HCT116 (cell line): ENCODE measurements at regions not wholly inside any gene's neighbourhood (a gene's known extent, or its start where the extent isn't known, plus 50 kb on each side); places are given as distances from the start of the nearest gene placed in this dataset.

Experiments
- ATAC-seq: fragments of 200-7000 bp; cut with Tn5 transposase; 2 replicates; pipeline ENCODE4 v1.9.1; 2020; ENCODE audit warnings: mild to moderate bottlenecking, moderate library complexity
- BruUV-seq: library from RNA; stranded (reverse); fragments of 400-500 nt; replicated peaks from 2 replicates; lab custom pipeline; 2021; lab: Mats Ljungman, UMichigan
- CTCF ChIA-PET: fragments of 300-600 bp; sonication (Branson Sonifier 250); formaldehyde crosslinking; loops from one replicate; lab custom pipeline; 2021; ENCODE audit warnings: antibody characterized with exemption; lab: Charles Lee
- POLR2A ChIA-PET: fragments of 300-600, 350-600 bp; sonication (Branson Sonifier 250); formaldehyde crosslinking; loops from one replicate; lab custom pipeline; 2021; ENCODE audit warnings: antibody characterized with exemption; lab: Charles Lee
- RAD21 ChIA-PET, 2 experiments: fragments of 300-600 bp; sonication (Branson Sonifier 250); formaldehyde crosslinking; loops; one replicate each; lab custom pipeline; 2023; ENCODE audit warnings: low total read pairs in 2 of 2; ENCODE audit not compliant: uncharacterized antibody in 2 of 2, unreplicated experiment in 2 of 2, low non-redundant PET in 1 of 2; lab: Charles Lee
- DNase-seq: peaks from one replicate; pipeline ENCODE4 v3.0.0-alpha.2; 2010; ENCODE audit warnings: low read depth, low spot score
- H2AFZ ChIP-seq: fragments of 200-600 bp; shearing (Covaris generic), sonication (generic); 2 replicates; pipeline ENCODE4 v1.6.1; 2017; ENCODE audit warnings: low read depth, mixed run types, mixed read lengths, antibody characterized with exemption, low read length; ENCODE audit not compliant: poor library complexity, severe bottlenecking
- H3K27ac ChIP-seq: 2 replicates; pipeline ENCODE4 v1.5.1; 2012; ENCODE audit warnings: low read depth, low read length
- H3K27me3 ChIP-seq: fragments of 200-600 bp; sonication (generic); 2 replicates; pipeline ENCODE4 v1.6.1; 2016; ENCODE audit warnings: mixed run types, low read length, mixed read lengths; ENCODE audit not compliant: insufficient read depth
- H3K36me3 ChIP-seq, 2 experiments: fragments of 200-500 bp in 1 of 2; fragments of 200-600 bp in 1 of 2; sonication (Bioruptor generic) in 1 of 2; sonication (generic) in 1 of 2; 2 replicates each; pipeline versions ENCODE4 v1.5.1 to v1.6.1; 2014 to 2016; ENCODE audit warnings: low read length in 2 of 2, inconsistent platforms in 1 of 2, mixed read lengths in 1 of 2, mixed run types in 1 of 2; ENCODE audit not compliant: insufficient read depth in 2 of 2, control insufficient read depth in 1 of 2
- H3K4me1 ChIP-seq, 2 experiments: fragments of 200-600 bp in 1 of 2; sonication (generic) in 1 of 2; 2 replicates each; pipeline versions ENCODE4 v1.5.1 to v1.6.1; 2012 to 2017; ENCODE audit warnings: low read length in 2 of 2, inconsistent platforms in 1 of 2, mild to moderate bottlenecking in 1 of 2, mixed read lengths in 1 of 2, mixed run types in 1 of 2, moderate library complexity in 1 of 2; ENCODE audit not compliant: insufficient read depth in 2 of 2, control insufficient read depth in 1 of 2
- H3K4me2 ChIP-seq: fragments of 200-600 bp; sonication (generic); 2 replicates; pipeline ENCODE4 v1.6.1; 2017; ENCODE audit warnings: mixed run types, low read length, mixed read lengths
- H3K4me3 ChIP-seq, 2 experiments: fragments of 200-600 bp in 1 of 2; sonication (generic) in 1 of 2; replicated peaks in 1 of 2; 2 replicates each; pipeline ENCODE4 v1.5.1; 2011 to 2016; ENCODE audit warnings: low read length in 2 of 2, control low read depth in 1 of 2, low read depth in 1 of 2, mild to moderate bottlenecking in 1 of 2, mixed read lengths in 1 of 2, mixed run types in 1 of 2
- H3K79me2 ChIP-seq: fragments of 200-600 bp; sonication (generic); 2 replicates; pipeline ENCODE4 v1.6.1; 2017; ENCODE audit warnings: mild to moderate bottlenecking, mixed run types, low read length, moderate library complexity, mixed read lengths; ENCODE audit not compliant: insufficient read depth
- H3K9ac ChIP-seq: fragments of 200-600 bp; sonication (generic); 2 replicates; pipeline ENCODE4 v1.6.1; 2016; ENCODE audit warnings: low read length, mixed read lengths
- H3K9me2 ChIP-seq: fragments of 200-600 bp; sonication (generic), shearing (Covaris generic); 2 replicates; pipeline ENCODE4 v1.6.1; 2017; ENCODE audit warnings: mixed run types, mild to moderate bottlenecking, moderate library complexity; ENCODE audit not compliant: insufficient read depth
- H3K9me3 ChIP-seq, 2 experiments: fragments of 200-500 bp in 1 of 2; fragments of 200-600 bp in 1 of 2; sonication (Bioruptor generic) in 1 of 2; sonication (generic) in 1 of 2; 2 replicates each; pipeline ENCODE4 v1.6.1; 2014 to 2017; ENCODE audit warnings: low read length in 2 of 2, mixed read lengths in 2 of 2, inconsistent platforms in 1 of 2, low read depth in 1 of 2, mild to moderate bottlenecking in 1 of 2, mixed run types in 1 of 2, moderate library complexity in 1 of 2; ENCODE audit not compliant: control insufficient read depth in 1 of 2, insufficient read depth in 1 of 2
- H4K20me1 ChIP-seq: fragments of 200-600 bp; sonication (generic), shearing (Covaris generic); 2 replicates; pipeline ENCODE4 v1.6.1; 2017; ENCODE audit warnings: mixed run types, mild to moderate bottlenecking, moderate library complexity; ENCODE audit not compliant: insufficient read depth
- ATF3 ChIP-seq: IDR thresholded peaks from 2 replicates; pipeline ENCODE4 v1.6.1; 2012
- ELF1 ChIP-seq: IDR thresholded peaks from 2 replicates; pipeline ENCODE4 v1.6.1; 2012; ENCODE audit warnings: low read depth, borderline replicate concordance
- EZH2phosphoT487 ChIP-seq: fragments of 200-600 bp; IDR thresholded peaks from 2 replicates; pipeline ENCODE4 v1.6.1; 2018; ENCODE audit warnings: antibody characterized with exemption, borderline replicate concordance
- JUND ChIP-seq: IDR thresholded peaks from 2 replicates; pipeline ENCODE4 v1.6.1; 2012
- POLR2AphosphoS5 ChIP-seq: IDR thresholded peaks from 2 replicates; pipeline ENCODE4 v1.6.1; 2011; ENCODE audit warnings: mild to moderate bottlenecking, low read depth, low read length, moderate library complexity
- REST ChIP-seq: IDR thresholded peaks from 2 replicates; pipeline ENCODE4 v1.6.1; 2012; ENCODE audit warnings: low read depth
- SIN3A ChIP-seq: IDR thresholded peaks from 2 replicates; pipeline ENCODE4 v1.6.1; 2012; ENCODE audit warnings: low read depth
- SP1 ChIP-seq: IDR thresholded peaks from 2 replicates; pipeline ENCODE4 v1.6.1; 2012; ENCODE audit warnings: low read depth
- YY1 ChIP-seq: IDR thresholded peaks from 2 replicates; pipeline ENCODE4 v1.6.1; 2011; ENCODE audit warnings: low read length, low read depth, moderate library complexity, mild to moderate bottlenecking; ENCODE audit not compliant: insufficient replicate concordance; ENCODE audit errors: extremely low read depth
- ZNF274 ChIP-seq: fragments of 200-500 bp; sonication (Bioruptor generic); IDR thresholded peaks from 2 replicates; pipeline ENCODE4 v1.6.1; 2014; ENCODE audit warnings: mild to moderate bottlenecking, low read depth, low read length, inconsistent platforms
- intact Hi-C: fragments of 100-400 bp; cut with micrococcal nuclease; formaldehyde crosslinking; loops from 2 replicates; pipeline ENCODE4 v1.10.0; 2022
- TF ChIP-seq, protein P1 (sequence below): IDR thresholded peaks from 2 replicates; pipeline ENCODE4 v1.6.1; 2011; ENCODE audit warnings: mild to moderate bottlenecking, low read length, moderate library complexity; ENCODE audit not compliant: insufficient replicate concordance; ENCODE audit errors: extremely low read depth
- TF ChIP-seq, protein P2 (sequence below), 3 experiments: fragments of 200-600 bp in 1 of 3; sonication (generic) in 1 of 3; IDR thresholded peaks in 2 of 3; conservative IDR thresholded peaks in 1 of 3; 2 replicates each; pipeline ENCODE4 v1.5.1; 2012 to 2017; ENCODE audit warnings: low read depth in 2 of 3, low read length in 2 of 3, antibody characterized with exemption in 1 of 3, borderline replicate concordance in 1 of 3, control low read depth in 1 of 3, mild to moderate bottlenecking in 1 of 3, mixed read lengths in 1 of 3, mixed run types in 1 of 3, moderate library complexity in 1 of 3; ENCODE audit not compliant: insufficient read depth in 1 of 3

GRCh38 chr1:25126562-25126961 is 105.7 kb downstream of the SYF2 start:
- intact Hi-C loops: no loop called here
- no peak for ATAC-seq
- no peak for DNase-seq
- TF ChIP-seq ATF3: no peak
- TF ChIP-seq, protein P1, sequence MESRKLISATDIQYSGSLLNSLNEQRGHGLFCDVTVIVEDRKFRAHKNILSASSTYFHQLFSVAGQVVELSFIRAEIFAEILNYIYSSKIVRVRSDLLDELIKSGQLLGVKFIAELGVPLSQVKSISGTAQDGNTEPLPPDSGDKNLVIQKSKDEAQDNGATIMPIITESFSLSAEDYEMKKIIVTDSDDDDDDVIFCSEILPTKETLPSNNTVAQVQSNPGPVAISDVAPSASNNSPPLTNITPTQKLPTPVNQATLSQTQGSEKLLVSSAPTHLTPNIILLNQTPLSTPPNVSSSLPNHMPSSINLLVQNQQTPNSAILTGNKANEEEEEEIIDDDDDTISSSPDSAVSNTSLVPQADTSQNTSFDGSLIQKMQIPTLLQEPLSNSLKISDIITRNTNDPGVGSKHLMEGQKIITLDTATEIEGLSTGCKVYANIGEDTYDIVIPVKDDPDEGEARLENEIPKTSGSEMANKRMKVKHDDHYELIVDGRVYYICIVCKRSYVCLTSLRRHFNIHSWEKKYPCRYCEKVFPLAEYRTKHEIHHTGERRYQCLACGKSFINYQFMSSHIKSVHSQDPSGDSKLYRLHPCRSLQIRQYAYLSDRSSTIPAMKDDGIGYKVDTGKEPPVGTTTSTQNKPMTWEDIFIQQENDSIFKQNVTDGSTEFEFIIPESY: no peak
- TF ChIP-seq SIN3A: no peak
- TF ChIP-seq SP1: no peak
- no peak for TF ChIP-seq ELF1
- TF ChIP-seq POLR2AphosphoS5: no peak
- TF ChIP-seq EZH2phosphoT487: no peak
- TF ChIP-seq YY1: no peak
- no peak overlapping the region for H2AFZ ChIP-seq
- CTCF ChIA-PET: no interaction called here
- no TSS peak for BruUV-seq
- H3K27me3 ChIP-seq: no peaks in the 10 kb centered on the region
- no peaks in the 10 kb centered on the region for H3K36me3 ChIP-seq
- H3K27ac ChIP-seq: no peak overlapping the region
- H3K79me2 ChIP-seq: no peaks in the 10 kb centered on the region
- peaks cover 0 to 4% of the 10 kb centered on the region in 2 experiments; a peak in 1 of 4 replicates for H3K4me1 ChIP-seq
- no peaks in the 10 kb centered on the region for H4K20me1 ChIP-seq
- POLR2A ChIA-PET: no interaction called here
- H3K9ac ChIP-seq: no peak overlapping the region
- H3K4me2 ChIP-seq: no peak overlapping the region
- no peaks in the 10 kb centered on the region for H3K9me2 ChIP-seq
- RAD21 ChIA-PET: no interaction called here
- no peaks in the 10 kb centered on the region for H3K9me3 ChIP-seq
- H3K4me3 ChIP-seq: no peak overlapping the region

GRCh38 chr1:25123551-25123950 is 108.8 kb downstream of the SYF2 start:
- BruUV-seq: no TSS peak
- H3K9me2 ChIP-seq: no peaks in the 10 kb centered on the region
- no peak for ATAC-seq
- RAD21 ChIA-PET: no interaction called here
- DNase-seq: no peak
- peaks cover 0 to 4% of the 10 kb centered on the region in 2 experiments; a peak in 1 of 4 replicates for H3K4me1 ChIP-seq
- POLR2A ChIA-PET: no interaction called here
- no peak overlapping the region for H2AFZ ChIP-seq
- no peaks in the 10 kb centered on the region for H3K9me3 ChIP-seq
- H3K79me2 ChIP-seq: no peaks in the 10 kb centered on the region
- H4K20me1 ChIP-seq: no peaks in the 10 kb centered on the region
- no peaks in the 10 kb centered on the region for H3K27me3 ChIP-seq
- CTCF ChIA-PET: no interaction called here
- H3K27ac ChIP-seq: no peak overlapping the region
- no peaks in the 10 kb centered on the region for H3K36me3 ChIP-seq
- no peak overlapping the region for H3K9ac ChIP-seq
- no peak overlapping the region for H3K4me3 ChIP-seq
- no peak overlapping the region for H3K4me2 ChIP-seq
- intact Hi-C loops: no loop called here
- no peak for TF ChIP-seq ZNF274
- no peak for TF ChIP-seq POLR2AphosphoS5
- no peak for TF ChIP-seq EZH2phosphoT487
- no peak for TF ChIP-seq REST
- TF ChIP-seq ELF1: no peak
- no peak for TF ChIP-seq JUND
- TF ChIP-seq, protein P2, sequence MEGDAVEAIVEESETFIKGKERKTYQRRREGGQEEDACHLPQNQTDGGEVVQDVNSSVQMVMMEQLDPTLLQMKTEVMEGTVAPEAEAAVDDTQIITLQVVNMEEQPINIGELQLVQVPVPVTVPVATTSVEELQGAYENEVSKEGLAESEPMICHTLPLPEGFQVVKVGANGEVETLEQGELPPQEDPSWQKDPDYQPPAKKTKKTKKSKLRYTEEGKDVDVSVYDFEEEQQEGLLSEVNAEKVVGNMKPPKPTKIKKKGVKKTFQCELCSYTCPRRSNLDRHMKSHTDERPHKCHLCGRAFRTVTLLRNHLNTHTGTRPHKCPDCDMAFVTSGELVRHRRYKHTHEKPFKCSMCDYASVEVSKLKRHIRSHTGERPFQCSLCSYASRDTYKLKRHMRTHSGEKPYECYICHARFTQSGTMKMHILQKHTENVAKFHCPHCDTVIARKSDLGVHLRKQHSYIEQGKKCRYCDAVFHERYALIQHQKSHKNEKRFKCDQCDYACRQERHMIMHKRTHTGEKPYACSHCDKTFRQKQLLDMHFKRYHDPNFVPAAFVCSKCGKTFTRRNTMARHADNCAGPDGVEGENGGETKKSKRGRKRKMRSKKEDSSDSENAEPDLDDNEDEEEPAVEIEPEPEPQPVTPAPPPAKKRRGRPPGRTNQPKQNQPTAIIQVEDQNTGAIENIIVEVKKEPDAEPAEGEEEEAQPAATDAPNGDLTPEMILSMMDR (IDR thresholded peaks at IDR 0.05 in 2 of 3, conservative IDR thresholded peaks at IDR 0.05 in 1 of 3; ENCODE audit: borderline replicate concordance in 1 of 3, insufficient read depth in 1 of 3, low read depth in 2 of 3, low read length in 2 of 3): no peak
